Activated T-cell treated with anti-CD3 and anti-CD28 coated beads for 4 hours (primary cell): ENCODE measurements at regions not wholly inside any gene's neighbourhood (a gene's known extent, or its start where the extent isn't known, plus 50 kb on each side); places are given as distances from the start of the nearest gene placed in this dataset.
"Not testable (repeated sequence)": the region's sequence is repeated elsewhere in the genome, so short reads cannot be mapped to it uniquely, and the experiment has no call there.

Experiments used
- DNase-seq: peaks from one replicate; pipeline ENCODE4 v3.0.0-alpha.2; 2020

DNA sequence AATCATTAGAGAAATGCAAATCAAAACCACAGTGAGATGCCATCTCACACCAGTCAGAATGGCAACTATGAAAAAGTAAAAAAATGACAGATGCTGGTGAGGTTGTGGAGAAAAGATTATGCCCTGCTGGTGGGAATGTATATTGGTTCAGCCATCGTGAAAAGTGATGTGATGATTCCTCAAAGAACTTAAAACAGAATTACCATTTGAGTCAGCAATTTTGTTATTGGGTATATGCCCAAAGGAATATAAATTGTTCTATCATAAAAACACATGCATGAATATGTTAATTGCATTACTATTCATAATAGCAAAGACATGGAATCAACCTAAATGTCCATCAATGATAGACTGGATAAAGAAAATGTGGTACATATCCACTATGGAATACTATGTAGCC is 115.1 kb upstream of the OR4E1 start:
- DNase-seq = not testable (repeated sequence)

- DNase-seq = not testable (repeated sequence)
Observed at GRCh38 chr14:21787242-21787641, 113.6 kb upstream of the OR4E1 start.

- no peak for DNase-seq
Observed at GRCh38 chr14:21781543-21781942, 107.9 kb upstream of the OR4E1 start.

- DNase-seq = no peak
Observed at GRCh38 chr14:21780429-21781084, 106.9 kb upstream of the OR4E1 start.

DNA sequence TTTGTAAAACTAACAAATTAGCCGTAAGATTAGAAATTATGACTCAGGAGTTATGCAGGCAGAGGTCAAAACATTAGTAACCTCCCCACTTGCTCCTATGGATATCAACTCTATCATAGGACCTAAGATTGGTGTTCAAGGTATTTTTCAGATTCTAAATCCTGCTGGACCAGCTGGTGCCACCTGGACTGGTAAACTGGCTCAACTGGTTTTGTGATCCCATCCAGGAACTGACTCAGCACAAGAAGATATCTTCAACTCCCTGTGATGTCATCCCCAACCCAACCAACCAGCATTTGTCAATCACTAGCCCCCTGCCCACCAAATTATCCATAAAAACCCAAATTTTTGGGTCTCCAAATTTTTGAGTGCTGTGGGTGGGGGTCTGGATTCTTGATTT is 98.1 kb upstream of the OR4E1 start:
- DNase-seq = no peak

DNA sequence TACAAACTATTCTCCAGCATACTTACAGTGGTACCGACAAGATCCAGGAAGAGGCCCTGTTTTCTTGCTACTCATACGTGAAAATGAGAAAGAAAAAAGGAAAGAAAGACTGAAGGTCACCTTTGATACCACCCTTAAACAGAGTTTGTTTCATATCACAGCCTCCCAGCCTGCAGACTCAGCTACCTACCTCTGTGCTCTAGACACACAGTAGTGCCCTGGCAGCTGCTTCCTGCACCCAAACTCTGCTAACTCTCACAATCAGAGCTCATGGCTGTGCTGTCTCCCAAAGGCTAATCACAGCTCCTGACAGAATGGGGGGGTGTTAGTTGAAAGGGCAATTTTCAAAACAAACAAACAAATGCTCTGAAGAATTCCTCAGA is 95.2 kb upstream of the OR4E1 start:
- no peak for DNase-seq

- no peak for DNase-seq
Observed at GRCh38 chr14:21768116-21768874, 94.7 kb upstream of the OR4E1 start.

DNA sequence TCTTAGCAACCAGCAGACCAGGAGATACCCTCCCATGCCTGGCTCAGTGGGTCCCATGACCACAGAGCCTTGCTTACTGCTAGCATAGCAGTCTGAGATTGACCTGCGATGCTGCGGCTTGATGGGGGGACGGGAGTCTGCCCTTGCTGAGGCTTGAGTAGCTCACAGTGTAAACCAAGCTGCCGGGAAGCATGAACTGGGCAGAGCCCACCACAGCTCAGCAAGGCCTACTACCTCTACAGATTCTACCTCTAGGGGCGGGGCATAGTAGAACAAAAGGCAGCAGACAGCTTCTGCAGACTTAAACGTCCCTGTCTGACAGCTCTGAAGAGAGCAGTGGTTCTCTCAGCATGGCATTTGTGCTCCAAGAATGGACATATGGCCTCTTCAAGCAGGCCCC is 86.7 kb upstream of the OR4E1 start:
- DNase-seq = not testable (repeated sequence)

DNA sequence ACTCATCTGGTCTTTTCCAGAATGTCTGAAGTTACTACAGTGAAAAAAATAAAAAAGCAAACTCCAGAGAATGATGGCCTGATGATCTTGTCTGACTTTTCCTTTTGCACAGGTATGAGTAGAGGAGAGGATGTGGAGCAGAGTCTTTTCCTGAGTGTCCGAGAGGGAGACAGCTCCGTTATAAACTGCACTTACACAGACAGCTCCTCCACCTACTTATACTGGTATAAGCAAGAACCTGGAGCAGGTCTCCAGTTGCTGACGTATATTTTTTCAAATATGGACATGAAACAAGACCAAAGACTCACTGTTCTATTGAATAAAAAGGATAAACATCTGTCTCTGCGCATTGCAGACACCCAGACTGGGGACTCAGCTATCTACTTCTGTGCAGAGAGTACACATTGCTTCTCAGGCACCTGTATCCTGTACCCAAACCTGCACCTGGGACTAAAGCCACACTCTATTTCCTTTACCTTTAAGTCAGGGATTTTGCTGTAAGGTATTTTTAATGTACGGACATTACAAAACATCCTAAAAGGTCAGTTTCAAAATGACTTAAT is 75.8 kb upstream of the OR4E1 start:
- DNase-seq = no peak

DNA sequence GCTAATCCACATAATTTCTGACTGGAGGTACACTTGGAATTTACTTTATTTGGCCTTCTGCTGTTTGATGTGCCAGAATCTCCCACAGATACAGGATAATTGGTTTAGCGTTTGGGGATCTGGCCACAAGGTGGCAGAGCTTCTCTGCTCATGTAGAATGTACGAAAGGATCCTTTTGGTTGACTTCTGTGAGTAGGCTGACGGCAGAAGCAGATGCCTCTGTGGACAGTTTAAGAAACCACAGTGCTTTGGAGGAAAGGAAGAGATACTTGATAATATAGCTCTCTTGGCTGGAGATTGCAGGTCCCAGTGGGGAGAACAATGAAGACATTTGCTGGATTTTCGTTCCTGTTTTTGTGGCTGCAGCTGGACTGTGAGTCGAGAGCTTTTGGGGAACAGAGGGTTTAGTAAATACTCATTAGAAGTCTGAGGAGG is 75.3 kb upstream of the OR4E1 start:
- DNase-seq = peak; percentile 38

DNA sequence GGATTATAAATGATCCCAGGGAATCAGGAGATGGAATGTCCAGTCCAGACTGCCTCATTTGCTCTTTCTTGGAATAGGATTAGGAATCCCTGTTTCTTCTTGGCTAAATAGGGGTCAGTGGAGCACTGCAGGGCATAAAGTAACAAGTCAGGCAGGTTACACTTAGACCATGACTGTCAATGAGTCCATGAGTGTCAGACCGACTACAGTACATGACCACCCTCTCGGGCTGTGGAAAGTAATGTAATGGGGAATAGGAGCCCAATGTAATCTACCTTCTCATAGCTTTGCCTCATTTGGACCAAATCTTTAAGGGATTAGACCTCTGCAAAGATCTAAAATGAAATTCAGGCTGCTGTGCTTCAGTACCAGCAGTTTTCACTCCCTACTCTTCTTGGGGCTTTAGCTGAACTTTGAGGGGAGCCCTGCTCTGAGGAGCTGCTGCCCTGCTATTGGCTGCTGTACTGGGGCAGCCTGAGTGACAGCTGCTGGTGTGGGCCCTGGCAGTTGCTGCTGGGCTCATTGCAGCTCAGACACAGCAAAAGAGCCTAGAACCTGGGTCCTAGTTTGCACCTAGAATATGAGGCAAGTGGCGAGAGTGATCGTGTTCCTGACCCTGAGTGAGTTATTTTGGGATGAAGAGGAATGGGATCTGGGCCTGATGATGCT is 62.2 kb upstream of the OR4E1 start:
- DNase-seq = no peak

DNA sequence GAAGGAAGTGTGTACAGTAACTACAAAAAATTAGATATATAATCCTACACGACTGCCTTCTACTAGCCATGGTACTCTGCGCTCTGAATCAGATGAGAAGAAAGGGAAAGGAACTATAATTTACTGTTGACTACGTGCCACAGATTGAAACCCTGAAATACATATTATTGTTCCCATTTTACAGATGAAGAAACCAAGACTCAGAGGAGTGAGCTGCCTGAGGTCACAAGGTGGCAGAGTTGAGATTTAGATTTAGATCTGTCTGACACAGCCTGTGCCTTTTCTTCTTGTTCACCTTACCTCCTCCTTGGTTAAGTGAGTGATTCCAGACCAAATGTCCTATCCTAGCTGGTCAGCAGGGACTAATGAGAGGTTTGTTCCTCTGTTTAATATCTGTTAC is 61.6 kb upstream of the OR4E1 start:
- DNase-seq = no peak

DNA sequence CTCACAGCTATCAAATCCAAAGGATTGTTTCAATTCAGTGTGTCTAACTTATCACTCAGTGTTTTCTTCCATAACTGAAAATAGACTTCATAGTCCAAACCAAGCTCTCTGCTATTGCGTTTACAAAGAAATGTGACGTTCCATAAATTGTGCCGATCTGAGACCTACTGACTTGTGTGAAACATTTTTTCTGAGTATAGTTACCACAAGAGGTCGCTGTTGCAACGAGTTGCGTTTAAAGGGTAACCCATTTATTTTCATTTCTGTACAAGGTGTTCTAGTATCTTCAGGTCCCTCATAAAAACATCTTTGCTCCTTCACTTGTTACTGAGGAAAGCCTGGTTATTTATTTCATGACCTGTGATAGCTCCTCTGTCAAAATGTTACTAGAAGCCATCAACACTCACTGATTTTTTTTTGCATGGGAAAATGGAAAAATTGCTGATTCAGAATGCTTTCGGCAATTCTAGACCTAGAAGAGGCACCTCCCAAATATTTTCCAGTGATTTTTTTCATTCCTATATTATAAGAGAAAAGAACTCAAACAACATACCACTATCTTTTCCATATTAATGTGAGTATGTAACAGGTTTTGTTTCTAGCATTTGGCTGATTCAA is 60.9 kb upstream of the OR4E1 start:
- peak; percentile 27 for DNase-seq

DNA sequence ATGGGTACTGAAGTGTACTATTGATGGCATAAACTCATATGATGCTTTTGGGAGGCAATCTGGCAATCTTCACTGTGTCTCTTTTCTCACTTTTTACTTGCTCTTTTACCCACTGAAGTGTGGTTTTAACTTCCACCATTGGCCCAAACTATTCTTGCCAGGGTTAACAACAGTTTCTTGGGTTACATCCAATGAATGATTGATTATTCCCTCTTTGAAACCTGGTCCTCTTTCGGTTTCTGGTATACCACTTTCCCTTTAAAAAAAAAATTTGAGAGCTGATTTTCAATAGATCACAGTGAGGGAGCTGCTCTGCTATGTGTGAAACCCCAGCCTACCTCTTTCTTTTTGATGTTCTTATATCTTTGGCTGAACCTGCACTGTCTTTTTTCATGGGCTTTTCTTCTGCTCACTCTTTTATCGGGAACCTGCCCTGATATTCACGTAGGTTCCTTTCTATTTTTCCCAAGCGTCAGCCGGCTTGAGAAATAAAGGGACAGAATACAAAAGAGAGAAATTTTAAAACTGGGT is 56.1 kb upstream of the OR4E1 start:
- DNase-seq = no peak

GRCh38 chr14:21725250-21725649 is 51.6 kb upstream of the OR4E1 start:
- no peak for DNase-seq

DNA sequence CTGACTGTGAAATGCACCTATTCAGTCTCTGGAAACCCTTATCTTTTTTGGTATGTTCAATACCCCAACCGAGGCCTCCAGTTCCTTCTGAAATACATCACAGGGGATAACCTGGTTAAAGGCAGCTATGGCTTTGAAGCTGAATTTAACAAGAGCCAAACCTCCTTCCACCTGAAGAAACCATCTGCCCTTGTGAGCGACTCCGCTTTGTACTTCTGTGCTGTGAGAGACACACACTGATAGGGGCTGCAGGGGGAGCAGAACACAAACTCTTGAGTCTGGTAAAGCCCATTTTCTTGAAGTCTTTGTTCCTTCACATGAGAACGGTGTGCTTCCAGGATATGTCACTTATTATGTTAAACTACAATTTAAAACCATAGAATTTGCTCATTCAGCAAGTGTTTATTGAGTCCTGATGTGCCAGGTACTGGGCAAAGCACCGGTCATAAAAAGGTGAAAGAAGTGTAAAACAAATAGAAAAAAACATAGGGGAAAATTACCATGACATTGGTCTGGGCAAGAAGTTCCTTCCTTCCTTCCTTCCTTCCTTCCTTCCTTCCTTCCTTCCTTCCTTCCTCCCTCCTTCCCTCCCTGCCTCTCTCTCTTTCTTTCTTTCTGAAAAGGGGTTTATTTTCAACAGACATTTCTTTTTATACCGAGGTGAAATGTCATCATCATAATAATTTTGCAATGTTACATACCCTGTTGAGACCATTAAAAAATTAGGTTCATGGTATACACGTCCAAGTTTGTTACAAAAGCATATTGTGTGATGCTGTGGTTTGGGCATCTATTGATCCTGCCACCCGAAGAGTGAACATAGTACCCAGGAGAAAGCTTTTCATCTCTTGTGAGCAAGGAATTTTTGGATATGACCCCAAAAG is 50.7 kb upstream of the OR4E1 start:
- no peak for DNase-seq

DNA sequence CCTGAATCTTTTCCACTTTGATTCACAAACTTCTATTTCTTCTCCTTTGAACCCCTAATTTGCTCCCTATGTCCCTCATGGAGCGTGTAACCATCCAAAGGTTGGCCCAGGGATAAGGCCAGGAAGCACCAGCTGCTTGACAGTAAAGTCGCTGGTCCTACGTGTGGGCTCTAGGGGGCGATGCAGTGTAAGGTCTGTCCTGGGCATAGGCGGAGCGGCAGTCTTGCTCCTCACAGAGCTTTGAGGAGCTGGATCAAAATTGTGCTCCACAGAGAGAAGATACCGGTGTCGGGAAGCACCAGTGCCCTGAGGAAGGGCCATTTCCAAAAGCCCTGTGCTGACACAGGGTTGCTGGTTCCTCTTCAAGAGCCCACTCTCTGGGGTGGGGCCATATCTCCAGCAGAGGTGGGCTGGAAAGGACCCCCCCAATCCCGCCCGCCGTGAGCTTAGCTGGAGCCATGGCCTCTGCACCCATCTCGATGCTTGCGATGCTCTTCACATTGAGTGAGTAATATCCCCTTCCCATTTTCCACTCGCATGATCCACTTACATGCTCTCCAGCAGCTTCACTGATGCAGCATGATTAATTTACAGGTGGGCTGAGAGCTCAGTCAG is 49.9 kb upstream of the OR4E1 start:
- DNase-seq = no peak
